ENCODE measurements at regions not wholly inside any gene's neighbourhood (a gene's known extent, or its start where the extent isn't known, plus 50 kb on each side); places are given as distances from the start of the nearest gene placed in this dataset.

DNA sequence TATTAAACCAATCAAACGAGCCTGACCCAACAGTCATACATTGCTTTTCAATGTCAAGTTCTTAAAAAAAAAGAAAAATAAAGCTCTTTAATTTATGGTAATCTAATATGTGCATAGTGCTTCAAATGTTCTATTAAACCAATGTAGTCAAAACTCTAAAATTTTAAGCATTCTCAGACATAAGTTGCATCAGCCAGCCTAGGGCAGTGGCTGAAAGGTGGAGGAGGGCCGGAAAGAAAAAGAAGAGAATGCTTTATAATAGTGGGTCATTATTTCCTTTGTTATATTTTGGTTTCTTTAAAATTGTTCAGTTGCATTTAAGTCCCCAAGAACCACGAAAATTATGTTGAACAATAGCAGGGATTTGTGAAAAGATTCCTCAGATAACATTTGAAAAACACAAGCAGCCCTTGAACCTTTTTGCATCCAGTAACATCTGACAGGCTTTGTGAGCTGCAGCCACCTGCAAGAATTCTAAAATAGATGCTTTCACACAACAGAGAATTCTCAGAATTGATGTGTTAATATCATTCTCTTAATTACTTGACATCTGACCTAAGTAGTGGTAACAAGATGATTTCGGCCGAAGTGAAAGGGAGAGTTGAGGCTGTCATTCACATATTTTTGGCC lies 252.1 kb downstream of the CDCA7 start:
- no peaks in the 10 kb centered on the region for H3K9me3 ChIP-seq
- no peaks in the 10 kb centered on the region for H3K4me1 ChIP-seq
- no peak overlapping the region for H3K27ac ChIP-seq
- TF ChIP-seq, protein P1, sequence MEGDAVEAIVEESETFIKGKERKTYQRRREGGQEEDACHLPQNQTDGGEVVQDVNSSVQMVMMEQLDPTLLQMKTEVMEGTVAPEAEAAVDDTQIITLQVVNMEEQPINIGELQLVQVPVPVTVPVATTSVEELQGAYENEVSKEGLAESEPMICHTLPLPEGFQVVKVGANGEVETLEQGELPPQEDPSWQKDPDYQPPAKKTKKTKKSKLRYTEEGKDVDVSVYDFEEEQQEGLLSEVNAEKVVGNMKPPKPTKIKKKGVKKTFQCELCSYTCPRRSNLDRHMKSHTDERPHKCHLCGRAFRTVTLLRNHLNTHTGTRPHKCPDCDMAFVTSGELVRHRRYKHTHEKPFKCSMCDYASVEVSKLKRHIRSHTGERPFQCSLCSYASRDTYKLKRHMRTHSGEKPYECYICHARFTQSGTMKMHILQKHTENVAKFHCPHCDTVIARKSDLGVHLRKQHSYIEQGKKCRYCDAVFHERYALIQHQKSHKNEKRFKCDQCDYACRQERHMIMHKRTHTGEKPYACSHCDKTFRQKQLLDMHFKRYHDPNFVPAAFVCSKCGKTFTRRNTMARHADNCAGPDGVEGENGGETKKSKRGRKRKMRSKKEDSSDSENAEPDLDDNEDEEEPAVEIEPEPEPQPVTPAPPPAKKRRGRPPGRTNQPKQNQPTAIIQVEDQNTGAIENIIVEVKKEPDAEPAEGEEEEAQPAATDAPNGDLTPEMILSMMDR (IDR thresholded peaks at IDR 0.05 in 8 of 11, conservative IDR thresholded peaks at IDR 0.05 in 3 of 11), result no peak
- TF ChIP-seq POLR2AphosphoS5 (IDR thresholded peaks at IDR 0.05) (no peak), POLR2A (IDR thresholded peaks at IDR 0.05) (no peak)
- WGBS, 5 donors, result 56 to 67% (median 61%) methylated on average over 5 of the region's 5 CpGs
- no peak overlapping the region for H3K4me3 ChIP-seq
- intact Hi-C loops (cut with DNase I; ENCODE audit: low total_unique reads), result no loop called here
- no peaks in the 10 kb centered on the region for H3K36me3 ChIP-seq
- no peak for DNase-seq
- H3K27me3 ChIP-seq (replicated peaks in 1 of 7), result peaks cover 0 to 3% (median 0%) of the 10 kb centered on the region in 7 donors

DNA sequence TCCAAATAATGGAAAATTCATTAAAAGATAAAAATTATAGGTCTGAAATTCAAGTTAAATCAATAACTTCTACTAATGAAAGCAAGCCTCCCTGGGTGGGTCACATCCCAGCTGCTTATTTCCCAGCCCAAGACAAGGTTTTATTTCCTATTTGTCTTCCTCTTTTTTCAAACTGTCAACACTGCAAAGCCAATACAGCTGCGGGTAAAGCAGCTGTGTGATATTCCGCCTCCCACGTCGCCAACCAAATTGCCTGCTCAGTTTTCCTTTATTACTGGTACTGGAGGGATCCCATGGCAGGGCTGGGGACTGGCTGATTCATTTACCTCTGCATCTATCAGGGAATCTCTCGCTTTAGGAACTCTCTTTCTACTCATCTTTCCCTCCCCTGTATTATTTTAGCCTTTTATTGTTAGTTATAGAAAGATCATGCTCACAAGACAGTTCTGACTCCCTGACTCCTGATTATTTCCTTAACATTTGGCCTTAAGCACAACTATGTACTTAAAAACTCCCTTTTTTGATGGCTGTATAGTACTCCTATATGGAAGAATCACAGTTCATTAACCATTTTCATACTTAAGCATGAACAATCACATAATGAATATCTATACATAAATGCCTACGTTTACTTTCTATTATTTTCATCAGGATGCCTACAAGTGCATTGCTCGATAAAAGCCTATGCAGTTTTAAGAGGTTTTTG lies 253.1 kb downstream of the CDCA7 start:
- H3K4me3 ChIP-seq, result no peak overlapping the region
- no peaks in the 10 kb centered on the region for H3K9me3 ChIP-seq
- WGBS, 5 donors, result 45 to 52% (median 48%) methylated on average over 7 of the region's 7 CpGs
- H3K27ac ChIP-seq, result no peak overlapping the region
- no peak for DNase-seq
- TF ChIP-seq POLR2AphosphoS5 (IDR thresholded peaks at IDR 0.05), result no peak
- TF ChIP-seq POLR2A (IDR thresholded peaks at IDR 0.05), result no peak
- TF ChIP-seq, protein P1 (IDR thresholded peaks at IDR 0.05 in 8 of 11, conservative IDR thresholded peaks at IDR 0.05 in 3 of 11), result no peak
- H3K4me1 ChIP-seq, result no peaks in the 10 kb centered on the region
- intact Hi-C loops (cut with DNase I; ENCODE audit: low total_unique reads), result no loop called here
- H3K27me3 ChIP-seq (replicated peaks in 1 of 7), result peaks cover 0 to 3% (median 0%) of the 10 kb centered on the region in 7 donors
- no peaks in the 10 kb centered on the region for H3K36me3 ChIP-seq

DNA sequence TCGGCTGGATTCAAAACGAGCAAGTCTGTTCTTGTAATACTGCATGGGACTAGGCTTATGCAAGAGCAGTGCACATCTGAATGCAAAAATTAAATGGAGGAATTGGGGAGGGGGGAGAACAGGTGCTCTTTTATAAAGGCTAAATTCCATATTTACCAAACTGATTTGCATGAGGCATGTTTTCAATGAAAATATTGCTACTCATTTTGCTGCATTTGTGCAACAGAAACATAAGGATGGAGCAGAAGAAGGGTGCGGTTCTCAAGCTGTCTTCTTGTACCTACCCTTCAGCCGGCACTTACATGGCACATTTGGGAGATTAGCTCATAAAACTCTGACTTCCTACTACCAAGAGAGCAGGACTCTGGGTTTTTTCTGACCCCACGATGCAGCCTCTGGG lies 256.4 kb downstream of the CDCA7 start:
- intact Hi-C loops (cut with DNase I; ENCODE audit: low total_unique reads), result no loop called here
- H3K4me3 ChIP-seq, result no peak overlapping the region
- H3K4me1 ChIP-seq, result no peaks in the 10 kb centered on the region
- no peak for TF ChIP-seq POLR2A (IDR thresholded peaks at IDR 0.05)
- TF ChIP-seq, protein P1 (IDR thresholded peaks at IDR 0.05 in 8 of 11, conservative IDR thresholded peaks at IDR 0.05 in 3 of 11), result no peak
- no peak for TF ChIP-seq POLR2AphosphoS5 (IDR thresholded peaks at IDR 0.05)
- 86 to 88% (median 87%) methylated on average over 5 of the region's 5 CpGs for WGBS, 5 donors
- H3K9me3 ChIP-seq, result no peaks in the 10 kb centered on the region
- H3K27me3 ChIP-seq (replicated peaks in 1 of 7), result peaks cover 0 to 7% (median 0%) of the 10 kb centered on the region in 7 donors
- no peak overlapping the region for H3K27ac ChIP-seq
- no peak for DNase-seq
- no peaks in the 10 kb centered on the region for H3K36me3 ChIP-seq

DNA sequence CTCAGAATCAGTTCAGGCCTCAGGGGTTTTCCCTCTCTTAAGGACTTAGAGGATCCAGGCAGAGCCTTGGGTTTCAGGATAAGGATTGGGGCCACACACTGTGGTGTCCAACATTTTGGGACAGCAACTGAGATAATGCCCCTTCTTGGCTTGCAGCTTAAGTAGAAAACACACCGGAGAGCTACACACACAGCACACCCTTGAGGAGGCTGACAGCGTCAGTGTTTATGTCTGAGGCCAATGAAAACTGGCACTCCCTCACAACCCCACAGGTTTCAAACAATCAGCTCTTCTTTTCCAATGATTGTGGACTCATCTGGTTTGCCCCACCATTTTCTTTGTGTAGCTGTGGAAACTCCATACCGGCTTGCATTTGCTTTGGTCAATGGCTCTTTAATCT lies 257.7 kb downstream of the CDCA7 start:
- TF ChIP-seq POLR2A (IDR thresholded peaks at IDR 0.05) (no peak), POLR2AphosphoS5 (IDR thresholded peaks at IDR 0.05) (no peak)
- TF ChIP-seq, protein P1 (IDR thresholded peaks at IDR 0.05 in 8 of 11, conservative IDR thresholded peaks at IDR 0.05 in 3 of 11), result no peak
- Histone ChIP-seq H3K36me3 (no peaks in the 10 kb centered on the region), H3K27ac (no peak overlapping the region), H3K27me3 (replicated peaks in 1 of 7) (peaks cover 0 to 7% (median 0%) of the 10 kb centered on the region in 7 donors), H3K4me3 (no peak overlapping the region), H3K9me3 (peaks cover 0 to 9% (median 3%) of the 10 kb centered on the region in 8 donors), H3K4me1 (no peaks in the 10 kb centered on the region)
- 75 to 91% (median 80%) methylated on average over 3 of the region's 3 CpGs for WGBS, 5 donors
- intact Hi-C loops (cut with DNase I; ENCODE audit: low total_unique reads), result no loop called here
- DNase-seq, result no peak
